ENCODE measurements at regions not wholly inside any gene's neighbourhood (a gene's known extent, or its start where the extent isn't known, plus 50 kb on each side); places are given as distances from the start of the nearest gene placed in this dataset.

GRCh38 chr10:110398419-110399105 is 93.8 kb upstream of the SMNDC1 start:
- no peak for TF ChIP-seq GATA3 (IDR thresholded peaks at IDR 0.05; ENCODE audit: low read depth, low read length)
- no peak for TF ChIP-seq GATA2 (IDR thresholded peaks at IDR 0.05; ENCODE audit: low read depth, low read length)

GRCh38 chr10:110399106-110399964 is 94.6 kb upstream of the SMNDC1 start:
- TF ChIP-seq GATA2 (IDR thresholded peaks at IDR 0.05; ENCODE audit: low read depth, low read length): no peak
- TF ChIP-seq GATA3 (IDR thresholded peaks at IDR 0.05; ENCODE audit: low read depth, low read length): no peak

- TF ChIP-seq GATA2 (IDR thresholded peaks at IDR 0.05; ENCODE audit: low read depth, low read length) (no peak), GATA3 (IDR thresholded peaks at IDR 0.05; ENCODE audit: low read depth, low read length) (no peak)
These were observed 95.5 kb upstream of the SMNDC1 start for GRCh38 chr10:110399965-110400933.

GRCh38 chr10:110401401-110402076 is 96.2 kb upstream of the DUSP5 start:
- TF ChIP-seq GATA3 (IDR thresholded peaks at IDR 0.05; ENCODE audit: low read depth, low read length) (no peak), GATA2 (IDR thresholded peaks at IDR 0.05; ENCODE audit: low read depth, low read length) (no peak)

GRCh38 chr10:110402077-110402416 is 95.7 kb upstream of the DUSP5 start:
- no peak for TF ChIP-seq GATA2 (IDR thresholded peaks at IDR 0.05; ENCODE audit: low read depth, low read length)
- TF ChIP-seq GATA3 (IDR thresholded peaks at IDR 0.05; ENCODE audit: low read depth, low read length): no peak

DNA sequence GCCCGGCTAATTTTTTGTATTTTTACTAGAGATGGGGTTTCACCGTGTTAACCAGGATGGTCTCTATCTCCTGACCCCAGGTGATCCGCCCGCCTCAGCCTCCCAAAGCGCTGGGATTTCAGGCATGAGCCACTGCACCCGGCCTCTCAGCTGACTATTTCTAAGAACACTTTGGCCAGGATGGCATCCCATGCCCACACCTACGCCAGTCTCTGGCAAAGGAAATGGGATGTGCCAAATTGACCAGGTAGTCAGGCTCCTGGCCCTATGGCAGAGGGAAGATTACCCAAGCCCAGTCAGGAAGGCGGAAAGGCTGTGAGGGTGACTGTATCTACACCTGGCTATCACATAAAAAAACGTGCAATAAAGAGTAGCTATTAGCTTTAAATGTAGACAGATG is 94.1 kb upstream of the DUSP5 start:
- TF ChIP-seq GATA2 (IDR thresholded peaks at IDR 0.05; ENCODE audit: low read depth, low read length): no peak
- no peak for TF ChIP-seq GATA3 (IDR thresholded peaks at IDR 0.05; ENCODE audit: low read depth, low read length)

GRCh38 chr10:110404413-110404812 is 93.3 kb upstream of the DUSP5 start:
- TF ChIP-seq GATA2 (IDR thresholded peaks at IDR 0.05; ENCODE audit: low read depth, low read length) (no peak), GATA3 (IDR thresholded peaks at IDR 0.05; ENCODE audit: low read depth, low read length) (no peak)

DNA sequence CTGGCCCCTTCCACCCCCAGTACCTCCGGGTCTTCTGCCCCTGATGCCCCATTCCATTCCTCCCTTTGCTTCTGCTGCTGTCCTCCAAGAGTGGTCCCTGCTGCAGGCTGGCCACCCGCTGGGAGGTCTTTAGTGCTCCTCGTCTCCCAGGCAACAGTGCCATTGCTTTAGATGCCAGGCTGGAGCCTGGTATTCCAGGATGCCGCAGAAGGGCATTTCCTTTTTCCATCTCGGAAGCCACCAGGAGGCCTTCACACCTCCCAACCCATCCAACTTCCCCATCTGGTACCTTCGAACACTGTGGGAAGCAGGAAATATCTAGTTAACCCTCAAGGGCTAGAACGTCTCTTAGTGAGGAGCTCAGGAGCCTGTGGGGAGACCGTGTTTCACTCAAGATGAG is 92.9 kb upstream of the DUSP5 start:
- TF ChIP-seq GATA3 (IDR thresholded peaks at IDR 0.05; ENCODE audit: low read depth, low read length) (no peak), GATA2 (IDR thresholded peaks at IDR 0.05; ENCODE audit: low read depth, low read length) (no peak)

GRCh38 chr10:110405380-110405779 is 92.3 kb upstream of the DUSP5 start:
- TF ChIP-seq GATA3 (IDR thresholded peaks at IDR 0.05; ENCODE audit: low read depth, low read length) (no peak), GATA2 (IDR thresholded peaks at IDR 0.05; ENCODE audit: low read depth, low read length) (no peak)

GRCh38 chr10:110407301-110408170 is 90.2 kb upstream of the DUSP5 start:
- TF ChIP-seq GATA3 (IDR thresholded peaks at IDR 0.05; ENCODE audit: low read depth, low read length): no peak
- no peak for TF ChIP-seq GATA2 (IDR thresholded peaks at IDR 0.05; ENCODE audit: low read depth, low read length)

- TF ChIP-seq GATA3 (IDR thresholded peaks at IDR 0.05; ENCODE audit: low read depth, low read length): no peak
- no peak for TF ChIP-seq GATA2 (IDR thresholded peaks at IDR 0.05; ENCODE audit: low read depth, low read length)
These were observed 89.4 kb upstream of the DUSP5 start for GRCh38 chr10:110408203-110408871.

DNA sequence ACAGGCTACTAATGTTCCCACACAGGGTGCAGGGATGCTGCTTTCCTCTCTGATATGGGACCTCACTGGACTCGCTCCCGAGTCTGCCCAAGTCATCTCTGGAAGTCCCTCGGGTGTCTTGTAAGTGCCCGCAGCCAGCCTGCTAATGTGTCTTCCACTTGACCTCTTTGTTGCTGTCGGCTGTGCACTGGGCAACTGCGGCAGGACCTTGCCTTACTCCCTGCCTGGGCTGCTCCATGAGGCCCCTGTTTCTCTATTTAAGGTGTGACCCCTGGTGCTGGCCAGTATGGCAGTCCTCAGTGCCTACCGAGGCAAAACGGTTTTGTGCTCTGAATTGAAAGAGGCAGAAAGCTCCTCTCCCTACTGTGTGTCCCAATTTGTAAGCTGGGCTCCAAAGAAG is 88.8 kb upstream of the DUSP5 start:
- no peak for TF ChIP-seq GATA3 (IDR thresholded peaks at IDR 0.05; ENCODE audit: low read depth, low read length)
- no peak for TF ChIP-seq GATA2 (IDR thresholded peaks at IDR 0.05; ENCODE audit: low read depth, low read length)
